ENCODE measurements at regions not wholly inside any gene's neighbourhood (a gene's known extent, or its start where the extent isn't known, plus 50 kb on each side); places are given as distances from the start of the nearest gene placed in this dataset.

GRCh38 chr10:29962166-29962850, 97.1 kb downstream of the JCAD start:
- no peak overlapping the region for H3K27ac Mint-ChIP-seq
- H3K36me3 Mint-ChIP-seq (ENCODE audit: low read depth), result no peaks in the 10 kb centered on the region
- no peak for DNase-seq
- no peaks in the 10 kb centered on the region for H3K4me1 Mint-ChIP-seq
- intact Hi-C loops (cut with micrococcal nuclease), result no loop called here
- H3K4me3 Mint-ChIP-seq, result no peak overlapping the region
- peaks cover 6% of the 10 kb centered on the region for H3K27me3 Mint-ChIP-seq
- H3K9me3 Mint-ChIP-seq, result no peaks in the 10 kb centered on the region

GRCh38 chr10:29961351-29961750, 98.0 kb downstream of the JCAD start:
- Mint-ChIP-seq H3K9me3 (no peaks in the 10 kb centered on the region), H3K36me3 (ENCODE audit: low read depth) (no peaks in the 10 kb centered on the region)

GRCh38 chr10:29960261-29960660, 99.1 kb downstream of the JCAD start:
- intact Hi-C loops (cut with micrococcal nuclease), result no loop called here
- no peaks in the 10 kb centered on the region for H3K36me3 Mint-ChIP-seq (ENCODE audit: low read depth)
- H3K27ac Mint-ChIP-seq, result no peak overlapping the region
- no peaks in the 10 kb centered on the region for H3K9me3 Mint-ChIP-seq
- DNase-seq, result no peak
- H3K4me3 Mint-ChIP-seq, result no peak overlapping the region
- H3K27me3 Mint-ChIP-seq, result peaks cover 6% of the 10 kb centered on the region
- no peaks in the 10 kb centered on the region for H3K4me1 Mint-ChIP-seq

More at GRCh38 chr10:29961351-29961750, 98.0 kb downstream of the JCAD start:
- Mint-ChIP-seq H3K4me3 (no peak overlapping the region), H3K27ac (no peak overlapping the region), H3K4me1 (no peaks in the 10 kb centered on the region), H3K27me3 (peaks cover 6% of the 10 kb centered on the region)
- no peak for DNase-seq
- intact Hi-C loops (cut with micrococcal nuclease), result no loop called here

GRCh38 chr10:29959586-29959985, 99.8 kb downstream of the JCAD start:
- Mint-ChIP-seq H3K27ac (no peak overlapping the region), H3K4me1 (no peaks in the 10 kb centered on the region), H3K4me3 (no peak overlapping the region), H3K9me3 (no peaks in the 10 kb centered on the region), H3K36me3 (ENCODE audit: low read depth) (no peaks in the 10 kb centered on the region), H3K27me3 (peaks cover 6% of the 10 kb centered on the region)
- intact Hi-C loops (cut with micrococcal nuclease), result no loop called here
- DNase-seq, result no peak

GRCh38 chr10:29958440-29958839, 100.9 kb downstream of the JCAD start:
- DNase-seq, result no peak
- peaks cover 3% of the 10 kb centered on the region for H3K27me3 Mint-ChIP-seq
- no peaks in the 10 kb centered on the region for H3K36me3 Mint-ChIP-seq (ENCODE audit: low read depth)
- intact Hi-C loops (cut with micrococcal nuclease), result no loop called here
- no peak overlapping the region for H3K27ac Mint-ChIP-seq
- H3K9me3 Mint-ChIP-seq, result no peaks in the 10 kb centered on the region
- H3K4me3 Mint-ChIP-seq, result no peak overlapping the region
- H3K4me1 Mint-ChIP-seq, result no peaks in the 10 kb centered on the region

- Mint-ChIP-seq H3K27ac (no peak overlapping the region), H3K36me3 (ENCODE audit: low read depth) (no peaks in the 10 kb centered on the region), H3K4me3 (no peak overlapping the region), H3K27me3 (peaks cover 3% of the 10 kb centered on the region), H3K4me1 (no peaks in the 10 kb centered on the region), H3K9me3 (no peaks in the 10 kb centered on the region)
- intact Hi-C loops (cut with micrococcal nuclease), result no loop called here
- DNase-seq, result no peak
Observed at GRCh38 chr10:29957907-29958331, 101.5 kb downstream of the JCAD start.

- H3K4me3 Mint-ChIP-seq, result no peak overlapping the region
- no peaks in the 10 kb centered on the region for H3K4me1 Mint-ChIP-seq
- peaks cover 3% of the 10 kb centered on the region for H3K27me3 Mint-ChIP-seq
- no peak for DNase-seq
- intact Hi-C loops (cut with micrococcal nuclease), result no loop called here
- H3K9me3 Mint-ChIP-seq, result no peaks in the 10 kb centered on the region
- H3K27ac Mint-ChIP-seq, result no peak overlapping the region
- H3K36me3 Mint-ChIP-seq (ENCODE audit: low read depth), result no peaks in the 10 kb centered on the region
Observed at GRCh38 chr10:29957236-29957635, 102.2 kb downstream of the JCAD start.

- Mint-ChIP-seq H3K4me1 (no peaks in the 10 kb centered on the region), H3K27ac (no peak overlapping the region), H3K27me3 (peaks cover 3% of the 10 kb centered on the region)
Observed at GRCh38 chr10:29956335-29956924, 103.0 kb downstream of the JCAD start.

GRCh38 chr10:29955329-29955935, 104.0 kb downstream of the JCAD start:
- Mint-ChIP-seq H3K27me3 (no peaks in the 10 kb centered on the region), H3K9me3 (no peaks in the 10 kb centered on the region), H3K4me3 (no peak overlapping the region), H3K4me1 (no peaks in the 10 kb centered on the region), H3K36me3 (ENCODE audit: low read depth) (no peaks in the 10 kb centered on the region), H3K27ac (no peak overlapping the region)
- intact Hi-C loops (cut with micrococcal nuclease), result no loop called here
- no peak for DNase-seq

More at GRCh38 chr10:29956335-29956924, 103.0 kb downstream of the JCAD start:
- Mint-ChIP-seq H3K4me3 (no peak overlapping the region), H3K36me3 (ENCODE audit: low read depth) (no peaks in the 10 kb centered on the region), H3K9me3 (no peaks in the 10 kb centered on the region)
- intact Hi-C loops (cut with micrococcal nuclease), result no loop called here
- no peak for DNase-seq

- H3K27me3 Mint-ChIP-seq, result no peaks in the 10 kb centered on the region
- no peak overlapping the region for H3K4me3 Mint-ChIP-seq
- intact Hi-C loops (cut with micrococcal nuclease), result no loop called here
- H3K9me3 Mint-ChIP-seq, result no peaks in the 10 kb centered on the region
- H3K36me3 Mint-ChIP-seq (ENCODE audit: low read depth), result no peaks in the 10 kb centered on the region
- H3K27ac Mint-ChIP-seq, result no peak overlapping the region
- no peak for DNase-seq
- peaks cover 3% of the 10 kb centered on the region for H3K4me1 Mint-ChIP-seq
Observed at GRCh38 chr10:29951441-29951931, 107.9 kb downstream of the JCAD start.

- H3K36me3 Mint-ChIP-seq (ENCODE audit: low read depth), result no peaks in the 10 kb centered on the region
- no peak overlapping the region for H3K4me3 Mint-ChIP-seq
- peaks cover 3% of the 10 kb centered on the region for H3K4me1 Mint-ChIP-seq
- peaks cover 2% of the 10 kb centered on the region for H3K27me3 Mint-ChIP-seq
- H3K27ac Mint-ChIP-seq, result no peak overlapping the region
- H3K9me3 Mint-ChIP-seq, result no peaks in the 10 kb centered on the region
- DNase-seq, result no peak
- intact Hi-C loops (cut with micrococcal nuclease), result no loop called here
Observed at GRCh38 chr10:29950391-29950790, 109.0 kb downstream of the JCAD start.

- Mint-ChIP-seq H3K27me3 (peaks cover 2% of the 10 kb centered on the region), H3K4me3 (no peak overlapping the region), H3K4me1 (peaks cover 3% of the 10 kb centered on the region), H3K36me3 (ENCODE audit: low read depth) (no peaks in the 10 kb centered on the region), H3K27ac (no peak overlapping the region), H3K9me3 (no peaks in the 10 kb centered on the region)
- no peak for DNase-seq
- intact Hi-C loops (cut with micrococcal nuclease), result no loop called here
Observed at GRCh38 chr10:29949411-29950011, 109.9 kb downstream of the JCAD start.

- no peak overlapping the region for H3K27ac Mint-ChIP-seq
- no peaks in the 10 kb centered on the region for H3K9me3 Mint-ChIP-seq
- H3K36me3 Mint-ChIP-seq (ENCODE audit: low read depth), result no peaks in the 10 kb centered on the region
- intact Hi-C loops (cut with micrococcal nuclease), result no loop called here
- H3K4me1 Mint-ChIP-seq, result peaks cover 3% of the 10 kb centered on the region
- DNase-seq, result no peak
- H3K27me3 Mint-ChIP-seq, result peaks cover 2% of the 10 kb centered on the region
- no peak overlapping the region for H3K4me3 Mint-ChIP-seq
Observed at GRCh38 chr10:29948881-29949355, 110.5 kb downstream of the JCAD start.

- no peaks in the 10 kb centered on the region for H3K9me3 Mint-ChIP-seq
- no peaks in the 10 kb centered on the region for H3K36me3 Mint-ChIP-seq (ENCODE audit: low read depth)
- H3K4me1 Mint-ChIP-seq, result peaks cover 3% of the 10 kb centered on the region
- intact Hi-C loops (cut with micrococcal nuclease), result no loop called here
- H3K27me3 Mint-ChIP-seq, result peaks cover 2% of the 10 kb centered on the region
- no peak overlapping the region for H3K27ac Mint-ChIP-seq
- no peak overlapping the region for H3K4me3 Mint-ChIP-seq
- no peak for DNase-seq
Observed at GRCh38 chr10:29947701-29948060, 111.7 kb downstream of the JCAD start.

Data from activated CD4-positive, alpha-beta T cell treated with anti-CD3 and anti-CD28 coated beads, Interleukin-2, amount 10 ng/mL, durations not matched to agents 24 days and 14 days (primary cell).